ENCODE measurements at regions not wholly inside any gene's neighbourhood (a gene's known extent, or its start where the extent isn't known, plus 50 kb on each side); places are given as distances from the start of the nearest gene placed in this dataset.

- TF ChIP-seq CTCF (IDR thresholded peaks at IDR 0.05) (no peak), EZH2 (IDR thresholded peaks at IDR 0.05) (no peak)
Measured at GRCh38 chr2:117179405-117179804, 635.1 kb upstream of the DDX18 start.

All from neural progenitor cell (in vitro differentiated cells).